HEK293 (cell line): ENCODE measurements at regions not wholly inside any gene's neighbourhood (a gene's known extent, or its start where the extent isn't known, plus 50 kb on each side); places are given as distances from the start of the nearest gene placed in this dataset.

Experiments used
- BCL11A ChIP-seq: fragments of 450-650 bp; formaldehyde crosslinking; IDR thresholded peaks from 2 replicates; pipeline ENCODE4 v1.5.1; 2016; ENCODE audit warnings: low read depth, missing biosample characterization, missing genetic modification characterization
- OVOL3 ChIP-seq: fragments of 450-650 bp; formaldehyde crosslinking; IDR thresholded peaks from 2 replicates; pipeline ENCODE4 v1.5.1; 2016; ENCODE audit warnings: missing biosample characterization, missing genetic modification characterization
- ZEB2 ChIP-seq: fragments of 450-650 bp; formaldehyde crosslinking; IDR thresholded peaks from 2 replicates; pipeline ENCODE4 v1.5.1; 2016; ENCODE audit warnings: missing biosample characterization, missing genetic modification characterization
- ZNF24 ChIP-seq: fragments of 450-650 bp; formaldehyde crosslinking; IDR thresholded peaks from 2 replicates; pipeline ENCODE4 v1.5.1; 2016; ENCODE audit warnings: missing biosample characterization, missing genetic modification characterization
- ZNF274 ChIP-seq, 2 experiments: fragments of 200-500 bp in 1 of 2; fragments of 450-650 bp in 1 of 2; sonication (Bioruptor generic) in 1 of 2; formaldehyde crosslinking in 1 of 2; IDR thresholded peaks; 2 replicates each; pipeline versions ENCODE4 v1.5.1 to v1.6.1; 2014 to 2016; ENCODE audit warnings: borderline replicate concordance in 1 of 2, inconsistent platforms in 1 of 2, low read length in 1 of 2, missing biosample characterization in 1 of 2, missing genetic modification characterization in 1 of 2
- ZNF664 ChIP-seq: fragments of 450-650 bp; formaldehyde crosslinking; IDR thresholded peaks from 2 replicates; pipeline ENCODE4 v1.5.1; 2016; ENCODE audit warnings: missing biosample characterization, missing genetic modification characterization
- ZNF768 ChIP-seq: fragments of 450-650 bp; formaldehyde crosslinking; IDR thresholded peaks from 2 replicates; pipeline ENCODE4 v1.5.1; 2018; ENCODE audit warnings: missing biosample characterization, mild to moderate bottlenecking, missing genetic modification characterization
- ZSCAN16 ChIP-seq: fragments of 450-650 bp; formaldehyde crosslinking; IDR thresholded peaks from 2 replicates; pipeline ENCODE4 v1.5.1; 2016; ENCODE audit warnings: missing biosample characterization, missing genetic modification characterization
- TF ChIP-seq, protein P1 (sequence below): fragments of 450-650 bp; formaldehyde crosslinking; IDR thresholded peaks from 2 replicates; pipeline ENCODE4 v1.5.1; 2016; ENCODE audit warnings: missing biosample characterization, missing genetic modification characterization
- TF ChIP-seq, protein P2 (sequence below): fragments of 450-650 bp; formaldehyde crosslinking; IDR thresholded peaks from 2 replicates; pipeline ENCODE4 v1.5.1; 2016; ENCODE audit warnings: missing biosample characterization, missing genetic modification characterization
- TF ChIP-seq, protein P3 (sequence below): fragments of 450-650 bp; formaldehyde crosslinking; IDR thresholded peaks from 2 replicates; pipeline ENCODE4 v1.5.1; 2017; ENCODE audit warnings: missing biosample characterization, missing genetic modification characterization
- TF ChIP-seq, protein P4 (sequence below): fragments of 450-650 bp; formaldehyde crosslinking; IDR thresholded peaks from 2 replicates; pipeline ENCODE4 v1.5.1; 2017; ENCODE audit warnings: missing biosample characterization, missing genetic modification characterization
- TF ChIP-seq, protein P5 (sequence below): sonication (generic); formaldehyde crosslinking; IDR thresholded peaks from 2 replicates; pipeline ENCODE4 v1.8.1; 2022; ENCODE audit warnings: mild to moderate bottlenecking, moderate library complexity, missing genetic modification reagents

DNA sequence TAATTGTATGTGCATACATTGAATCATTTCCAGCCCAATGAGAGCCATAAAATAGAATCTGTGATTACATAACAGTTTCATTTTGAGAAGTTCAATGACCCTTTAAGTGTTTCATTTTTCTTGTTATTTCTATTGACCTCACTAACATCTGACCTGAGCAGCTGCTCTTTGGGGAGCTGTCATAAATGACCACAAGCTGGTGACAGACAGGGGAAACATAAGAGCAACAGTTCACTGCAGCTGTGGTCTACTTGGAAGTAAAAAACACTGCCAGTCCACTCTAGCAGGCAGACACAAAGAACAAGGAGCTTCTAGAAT is 265.4 kb downstream of the DTWD2 start:
- TF ChIP-seq, protein P1, sequence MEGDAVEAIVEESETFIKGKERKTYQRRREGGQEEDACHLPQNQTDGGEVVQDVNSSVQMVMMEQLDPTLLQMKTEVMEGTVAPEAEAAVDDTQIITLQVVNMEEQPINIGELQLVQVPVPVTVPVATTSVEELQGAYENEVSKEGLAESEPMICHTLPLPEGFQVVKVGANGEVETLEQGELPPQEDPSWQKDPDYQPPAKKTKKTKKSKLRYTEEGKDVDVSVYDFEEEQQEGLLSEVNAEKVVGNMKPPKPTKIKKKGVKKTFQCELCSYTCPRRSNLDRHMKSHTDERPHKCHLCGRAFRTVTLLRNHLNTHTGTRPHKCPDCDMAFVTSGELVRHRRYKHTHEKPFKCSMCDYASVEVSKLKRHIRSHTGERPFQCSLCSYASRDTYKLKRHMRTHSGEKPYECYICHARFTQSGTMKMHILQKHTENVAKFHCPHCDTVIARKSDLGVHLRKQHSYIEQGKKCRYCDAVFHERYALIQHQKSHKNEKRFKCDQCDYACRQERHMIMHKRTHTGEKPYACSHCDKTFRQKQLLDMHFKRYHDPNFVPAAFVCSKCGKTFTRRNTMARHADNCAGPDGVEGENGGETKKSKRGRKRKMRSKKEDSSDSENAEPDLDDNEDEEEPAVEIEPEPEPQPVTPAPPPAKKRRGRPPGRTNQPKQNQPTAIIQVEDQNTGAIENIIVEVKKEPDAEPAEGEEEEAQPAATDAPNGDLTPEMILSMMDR (tag by site-specific recombination): no peak
- TF ChIP-seq BCL11A (tag by site-specific recombination) (no peak), ZSCAN16 (tag by site-specific recombination) (no peak), ZNF274 (IDR thresholded peaks at IDR 0.05; ENCODE audit: low read length) (no peak), ZNF274 (tag by site-specific recombination; IDR thresholded peaks at IDR 0.05; ENCODE audit: borderline replicate concordance) (no peak), ZNF664 (tag by site-specific recombination) (no peak), ZNF24 (no peak), OVOL3 (no peak), ZNF768 (no peak), ZEB2 (tag by site-specific recombination) (no peak)
- TF ChIP-seq, protein P2, sequence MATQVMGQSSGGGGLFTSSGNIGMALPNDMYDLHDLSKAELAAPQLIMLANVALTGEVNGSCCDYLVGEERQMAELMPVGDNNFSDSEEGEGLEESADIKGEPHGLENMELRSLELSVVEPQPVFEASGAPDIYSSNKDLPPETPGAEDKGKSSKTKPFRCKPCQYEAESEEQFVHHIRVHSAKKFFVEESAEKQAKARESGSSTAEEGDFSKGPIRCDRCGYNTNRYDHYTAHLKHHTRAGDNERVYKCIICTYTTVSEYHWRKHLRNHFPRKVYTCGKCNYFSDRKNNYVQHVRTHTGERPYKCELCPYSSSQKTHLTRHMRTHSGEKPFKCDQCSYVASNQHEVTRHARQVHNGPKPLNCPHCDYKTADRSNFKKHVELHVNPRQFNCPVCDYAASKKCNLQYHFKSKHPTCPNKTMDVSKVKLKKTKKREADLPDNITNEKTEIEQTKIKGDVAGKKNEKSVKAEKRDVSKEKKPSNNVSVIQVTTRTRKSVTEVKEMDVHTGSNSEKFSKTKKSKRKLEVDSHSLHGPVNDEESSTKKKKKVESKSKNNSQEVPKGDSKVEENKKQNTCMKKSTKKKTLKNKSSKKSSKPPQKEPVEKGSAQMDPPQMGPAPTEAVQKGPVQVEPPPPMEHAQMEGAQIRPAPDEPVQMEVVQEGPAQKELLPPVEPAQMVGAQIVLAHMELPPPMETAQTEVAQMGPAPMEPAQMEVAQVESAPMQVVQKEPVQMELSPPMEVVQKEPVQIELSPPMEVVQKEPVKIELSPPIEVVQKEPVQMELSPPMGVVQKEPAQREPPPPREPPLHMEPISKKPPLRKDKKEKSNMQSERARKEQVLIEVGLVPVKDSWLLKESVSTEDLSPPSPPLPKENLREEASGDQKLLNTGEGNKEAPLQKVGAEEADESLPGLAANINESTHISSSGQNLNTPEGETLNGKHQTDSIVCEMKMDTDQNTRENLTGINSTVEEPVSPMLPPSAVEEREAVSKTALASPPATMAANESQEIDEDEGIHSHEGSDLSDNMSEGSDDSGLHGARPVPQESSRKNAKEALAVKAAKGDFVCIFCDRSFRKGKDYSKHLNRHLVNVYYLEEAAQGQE (tag by site-specific recombination): no peak
- TF ChIP-seq, protein P3, sequence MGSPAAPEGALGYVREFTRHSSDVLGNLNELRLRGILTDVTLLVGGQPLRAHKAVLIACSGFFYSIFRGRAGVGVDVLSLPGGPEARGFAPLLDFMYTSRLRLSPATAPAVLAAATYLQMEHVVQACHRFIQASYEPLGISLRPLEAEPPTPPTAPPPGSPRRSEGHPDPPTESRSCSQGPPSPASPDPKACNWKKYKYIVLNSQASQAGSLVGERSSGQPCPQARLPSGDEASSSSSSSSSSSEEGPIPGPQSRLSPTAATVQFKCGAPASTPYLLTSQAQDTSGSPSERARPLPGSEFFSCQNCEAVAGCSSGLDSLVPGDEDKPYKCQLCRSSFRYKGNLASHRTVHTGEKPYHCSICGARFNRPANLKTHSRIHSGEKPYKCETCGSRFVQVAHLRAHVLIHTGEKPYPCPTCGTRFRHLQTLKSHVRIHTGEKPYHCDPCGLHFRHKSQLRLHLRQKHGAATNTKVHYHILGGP: no peak
- TF ChIP-seq, protein P4, sequence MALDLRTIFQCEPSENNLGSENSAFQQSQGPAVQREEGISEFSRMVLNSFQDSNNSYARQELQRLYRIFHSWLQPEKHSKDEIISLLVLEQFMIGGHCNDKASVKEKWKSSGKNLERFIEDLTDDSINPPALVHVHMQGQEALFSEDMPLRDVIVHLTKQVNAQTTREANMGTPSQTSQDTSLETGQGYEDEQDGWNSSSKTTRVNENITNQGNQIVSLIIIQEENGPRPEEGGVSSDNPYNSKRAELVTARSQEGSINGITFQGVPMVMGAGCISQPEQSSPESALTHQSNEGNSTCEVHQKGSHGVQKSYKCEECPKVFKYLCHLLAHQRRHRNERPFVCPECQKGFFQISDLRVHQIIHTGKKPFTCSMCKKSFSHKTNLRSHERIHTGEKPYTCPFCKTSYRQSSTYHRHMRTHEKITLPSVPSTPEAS: no peak
- TF ChIP-seq, protein P5, sequence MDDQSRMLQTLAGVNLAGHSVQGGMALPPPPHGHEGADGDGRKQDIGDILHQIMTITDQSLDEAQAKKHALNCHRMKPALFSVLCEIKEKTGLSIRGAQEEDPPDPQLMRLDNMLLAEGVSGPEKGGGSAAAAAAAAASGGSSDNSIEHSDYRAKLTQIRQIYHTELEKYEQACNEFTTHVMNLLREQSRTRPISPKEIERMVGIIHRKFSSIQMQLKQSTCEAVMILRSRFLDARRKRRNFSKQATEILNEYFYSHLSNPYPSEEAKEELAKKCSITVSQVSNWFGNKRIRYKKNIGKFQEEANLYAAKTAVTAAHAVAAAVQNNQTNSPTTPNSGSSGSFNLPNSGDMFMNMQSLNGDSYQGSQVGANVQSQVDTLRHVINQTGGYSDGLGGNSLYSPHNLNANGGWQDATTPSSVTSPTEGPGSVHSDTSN (CRISPR knock-in tag): no peak
